H9 (cell line): ENCODE measurements at regions not wholly inside any gene's neighbourhood (a gene's known extent, or its start where the extent isn't known, plus 50 kb on each side); places are given as distances from the start of the nearest gene placed in this dataset.

Experiments
- DNase-seq: peaks from one replicate; pipeline ENCODE4 v3.0.0-alpha.2; 2017
- H2AFZ ChIP-seq: one replicate; pipeline ENCODE4 v1.6.1; 2013; ENCODE audit warnings: mild to moderate bottlenecking, low read length, control low read depth, moderate library complexity
- H2AK5ac ChIP-seq: 2 replicates; pipeline ENCODE4 v1.6.1; 2013; ENCODE audit warnings: low read length, control low read depth, mixed read lengths; ENCODE audit not compliant: insufficient read length
- H2BK120ac ChIP-seq: one replicate; pipeline ENCODE4 v1.6.1; 2013; ENCODE audit warnings: low read depth, mild to moderate bottlenecking, low read length, control low read depth, inconsistent platforms; ENCODE audit not compliant: poor library complexity, severe bottlenecking
- H2BK12ac ChIP-seq: 2 replicates; pipeline ENCODE4 v1.6.1; 2013; ENCODE audit warnings: low read length, control low read depth, mixed read lengths, low read depth; ENCODE audit not compliant: insufficient read length
- H2BK15ac ChIP-seq: 2 replicates; pipeline ENCODE4 v1.6.1; 2013; ENCODE audit warnings: low read depth, low read length, control low read depth
- H2BK20ac ChIP-seq: one replicate; pipeline ENCODE4 v1.6.1; 2013; ENCODE audit warnings: low read depth, mild to moderate bottlenecking, low read length, control low read depth, inconsistent platforms; ENCODE audit not compliant: poor library complexity, severe bottlenecking
- H2BK5ac ChIP-seq: 2 replicates; pipeline ENCODE4 v1.6.1; 2013; ENCODE audit warnings: low read length, control low read depth, mixed read lengths; ENCODE audit not compliant: insufficient read length
- H3K14ac ChIP-seq: 2 replicates; pipeline ENCODE4 v1.6.1; 2013; ENCODE audit warnings: low read length, control low read depth; ENCODE audit not compliant: insufficient read depth
- H3K18ac ChIP-seq: 2 replicates; pipeline ENCODE4 v1.6.1; 2013; ENCODE audit warnings: low read depth, mild to moderate bottlenecking, mixed read lengths, low read length, control low read depth; ENCODE audit not compliant: insufficient read length
- H3K23ac ChIP-seq: 2 replicates; pipeline ENCODE4 v1.6.1; 2013; ENCODE audit warnings: low read length, control low read depth, mixed read lengths, low read depth; ENCODE audit not compliant: insufficient read length
- H3K23me2 ChIP-seq: 2 replicates; pipeline ENCODE4 v1.6.1; 2013; ENCODE audit warnings: low read depth, mild to moderate bottlenecking, mixed read lengths, low read length, control low read depth; ENCODE audit not compliant: insufficient read length, poor library complexity, severe bottlenecking
- H3K27ac ChIP-seq: 2 replicates; pipeline ENCODE4 v1.5.1; 2013; ENCODE audit warnings: low read length, control low read depth, mixed read lengths, low read depth; ENCODE audit not compliant: insufficient read length
- H3K27me3 ChIP-seq: 2 replicates; pipeline ENCODE4 v1.6.1; 2013; ENCODE audit warnings: low read length, control low read depth, inconsistent platforms; ENCODE audit not compliant: insufficient read depth
- H3K4ac ChIP-seq: 2 replicates; pipeline ENCODE4 v1.6.1; 2013; ENCODE audit warnings: low read depth, mild to moderate bottlenecking, control low read depth, inconsistent platforms, low read length, moderate library complexity
- H3K4me1 ChIP-seq: 2 replicates; pipeline ENCODE4 v1.6.1; 2013; ENCODE audit warnings: low read length, control low read depth, inconsistent platforms; ENCODE audit not compliant: insufficient read depth
- H3K4me2 ChIP-seq: 2 replicates; pipeline ENCODE4 v1.6.1; 2013; ENCODE audit warnings: low read length, control low read depth, mixed read lengths; ENCODE audit not compliant: insufficient read length, insufficient read depth
- H3K56ac ChIP-seq: 2 replicates; pipeline ENCODE4 v1.6.1; 2013; ENCODE audit warnings: low read depth, mild to moderate bottlenecking, mixed read lengths, low read length, control low read depth; ENCODE audit not compliant: insufficient read length
- H3K79me1 ChIP-seq: 2 replicates; pipeline ENCODE4 v1.6.1; 2013; ENCODE audit warnings: low read depth, mild to moderate bottlenecking, moderate library complexity, low read length, control low read depth, inconsistent platforms; ENCODE audit not compliant: insufficient read depth, poor library complexity, severe bottlenecking
- H3K79me2 ChIP-seq: 2 replicates; pipeline ENCODE4 v1.6.1; 2013; ENCODE audit warnings: low read length, control low read depth, inconsistent platforms; ENCODE audit not compliant: insufficient read depth
- H3K9ac ChIP-seq: 2 replicates; pipeline ENCODE4 v1.6.1; 2013; ENCODE audit warnings: low read length, control low read depth, mixed read lengths; ENCODE audit not compliant: insufficient read length; ENCODE audit errors: extremely low read depth
- H3K9me3 ChIP-seq: one replicate; pipeline ENCODE4 v1.6.1; 2013; ENCODE audit warnings: low read depth, low read length, inconsistent platforms; ENCODE audit not compliant: control insufficient read depth
- H3T11ph ChIP-seq: one replicate; pipeline ENCODE4 v1.6.1; 2013; ENCODE audit warnings: mild to moderate bottlenecking, low read length, control low read depth, inconsistent platforms
- H4K20me1 ChIP-seq: one replicate; pipeline ENCODE4 v1.6.1; 2013; ENCODE audit not compliant: control insufficient read depth, insufficient read length, insufficient read depth
- H4K5ac ChIP-seq: 2 replicates; pipeline ENCODE4 v1.6.1; 2013; ENCODE audit warnings: low read depth, mild to moderate bottlenecking, mixed read lengths, low read length, control low read depth; ENCODE audit not compliant: insufficient read length
- H4K8ac ChIP-seq: replicated peaks from 2 replicates; pipeline ENCODE4 v1.6.1; 2013; ENCODE audit warnings: low read length, control low read depth, mixed read lengths, low read depth; ENCODE audit not compliant: insufficient read length
- H4K91ac ChIP-seq: 2 replicates; pipeline ENCODE4 v1.6.1; 2013; ENCODE audit warnings: low read depth, mild to moderate bottlenecking, moderate library complexity, mixed read lengths, low read length, control low read depth; ENCODE audit not compliant: insufficient read length
- H3K27ac Mint-ChIP-seq, 3 experiments: 2 replicates in 2 of 3; 3 replicates in 1 of 3; pipeline ENCODE4 v1.8.0; 2020 to 2021; ENCODE audit warnings: mixed read lengths in 3 of 3, mild to moderate bottlenecking in 1 of 3, moderate library complexity in 1 of 3
- H3K27me3 Mint-ChIP-seq: 2 replicates; pipeline ENCODE4 v1.8.0; 2021; ENCODE audit warnings: low read depth, mild to moderate bottlenecking, moderate library complexity, mixed read lengths
- H3K36me3 Mint-ChIP-seq, 3 experiments: 2 replicates in 2 of 3; 3 replicates in 1 of 3; pipeline ENCODE4 v1.8.0; 2020 to 2021; ENCODE audit warnings: low read depth in 3 of 3, mixed read lengths in 3 of 3; ENCODE audit not compliant: insufficient read depth in 1 of 3
- H3K4me1 Mint-ChIP-seq, 2 experiments: 2 replicates each; pipeline ENCODE4 v1.8.0; 2020; ENCODE audit warnings: mixed read lengths in 2 of 2
- H3K4me3 Mint-ChIP-seq, 2 experiments: 2 replicates in 1 of 2; 3 replicates in 1 of 2; pipeline ENCODE4 v1.8.0; 2020 to 2021; ENCODE audit warnings: mild to moderate bottlenecking in 2 of 2, mixed read lengths in 2 of 2, moderate library complexity in 1 of 2
- H3K9me3 Mint-ChIP-seq, 2 experiments: 2 replicates in 1 of 2; 3 replicates in 1 of 2; pipeline ENCODE4 v1.8.0; 2020; ENCODE audit warnings: mild to moderate bottlenecking in 2 of 2, mixed read lengths in 2 of 2, moderate library complexity in 1 of 2
- WGBS: extraction: QIAGEN DNeasy Blood & Tissue Kit; methylation state at CpG from one replicate; pipeline ENCODE4 v1.1.7; 2013; ENCODE audit warnings: missing lambda C conversion rate, low lambda C conversion rate, mixed read lengths; ENCODE audit not compliant: insufficient read length; ENCODE audit errors: extremely low coverage; 5-methylcytosine and 5-hydroxymethylcytosine counted together
- TF ChIP-seq, protein P1 (sequence below): fragments of 200-600 bp; sonication (generic); conservative IDR thresholded peaks from 3 replicates; pipeline ENCODE4 v1.8.0; 2021; ENCODE audit warnings: antibody characterized with exemption, mild to moderate bottlenecking

DNA sequence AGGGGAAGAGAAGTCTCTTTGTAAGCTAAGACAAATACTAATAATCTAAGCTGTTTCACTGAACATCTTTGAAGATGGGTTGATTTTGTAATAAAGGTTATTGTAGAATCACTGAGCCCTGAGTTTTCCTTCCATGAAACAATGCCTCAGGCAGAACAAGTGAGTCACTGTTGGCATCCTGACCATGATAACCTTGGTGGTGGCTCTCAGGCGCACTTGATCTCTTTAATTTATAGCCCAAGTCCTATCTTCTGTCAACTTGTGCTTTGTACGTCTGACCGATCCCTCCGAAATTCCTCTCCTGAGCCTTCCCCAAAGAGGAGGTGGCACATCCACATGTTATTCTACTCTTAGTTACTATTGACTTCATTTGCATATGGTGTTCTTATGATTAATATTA, 812.9 kb downstream of the REEP3 start:
- no peak overlapping the region for H4K91ac ChIP-seq
- no peaks in the 10 kb centered on the region for H3K27me3 ChIP-seq
- no peak for DNase-seq

More for the DNA sequence above, 812.9 kb downstream of the REEP3 start:
- WGBS: no CpG with 5 or more reads among the region's 4 CpGs
- Histone ChIP-seq H3K23ac (no peak overlapping the region), H3K14ac (no peak overlapping the region), H2AFZ (no peak overlapping the region), H3K9me3 (no peaks in the 10 kb centered on the region), H2BK120ac (no peak overlapping the region), H3K4ac (no peak overlapping the region), H3K27ac (no peak overlapping the region), H3K23me2 (no peaks in the 10 kb centered on the region), H4K20me1 (no peaks in the 10 kb centered on the region), H2BK12ac (no peak overlapping the region), H3K56ac (no peak overlapping the region), H4K8ac (no peak overlapping the region), H3K4me2 (no peak overlapping the region), H3K9ac (no peak overlapping the region), H3K79me1 (no peaks in the 10 kb centered on the region), H2BK5ac (no peak overlapping the region), H2AK5ac (no peak overlapping the region), H3K4me1 (no peaks in the 10 kb centered on the region), H3K18ac (no peak overlapping the region), H2BK15ac (no peak overlapping the region), H3T11ph (no peak overlapping the region), H3K79me2 (no peaks in the 10 kb centered on the region), H2BK20ac (no peak overlapping the region), H4K5ac (no peak overlapping the region)
- no peaks in the 10 kb centered on the region; a peak in 1 of 5 replicates for H3K9me3 Mint-ChIP-seq
- H3K4me3 Mint-ChIP-seq: no peak overlapping the region
- TF ChIP-seq, protein P1, sequence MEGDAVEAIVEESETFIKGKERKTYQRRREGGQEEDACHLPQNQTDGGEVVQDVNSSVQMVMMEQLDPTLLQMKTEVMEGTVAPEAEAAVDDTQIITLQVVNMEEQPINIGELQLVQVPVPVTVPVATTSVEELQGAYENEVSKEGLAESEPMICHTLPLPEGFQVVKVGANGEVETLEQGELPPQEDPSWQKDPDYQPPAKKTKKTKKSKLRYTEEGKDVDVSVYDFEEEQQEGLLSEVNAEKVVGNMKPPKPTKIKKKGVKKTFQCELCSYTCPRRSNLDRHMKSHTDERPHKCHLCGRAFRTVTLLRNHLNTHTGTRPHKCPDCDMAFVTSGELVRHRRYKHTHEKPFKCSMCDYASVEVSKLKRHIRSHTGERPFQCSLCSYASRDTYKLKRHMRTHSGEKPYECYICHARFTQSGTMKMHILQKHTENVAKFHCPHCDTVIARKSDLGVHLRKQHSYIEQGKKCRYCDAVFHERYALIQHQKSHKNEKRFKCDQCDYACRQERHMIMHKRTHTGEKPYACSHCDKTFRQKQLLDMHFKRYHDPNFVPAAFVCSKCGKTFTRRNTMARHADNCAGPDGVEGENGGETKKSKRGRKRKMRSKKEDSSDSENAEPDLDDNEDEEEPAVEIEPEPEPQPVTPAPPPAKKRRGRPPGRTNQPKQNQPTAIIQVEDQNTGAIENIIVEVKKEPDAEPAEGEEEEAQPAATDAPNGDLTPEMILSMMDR: no peak
- no peaks in the 10 kb centered on the region; the same call in 1 of the 2 replicates for H3K27me3 Mint-ChIP-seq
- H3K27ac Mint-ChIP-seq: no peak overlapping the region; a peak in 1 of 7 replicates
- H3K4me1 Mint-ChIP-seq: peaks cover 4% of the 10 kb centered on the region in 2 experiments
- peaks cover 0 to 2% (median 0%) of the 10 kb centered on the region in 3 experiments; a peak in 2 of 7 replicates for H3K36me3 Mint-ChIP-seq
